Endothelial cell of umbilical vein (primary cell): ENCODE measurements at regions not wholly inside any gene's neighbourhood (a gene's known extent, or its start where the extent isn't known, plus 50 kb on each side); places are given as distances from the start of the nearest gene placed in this dataset.

Experiments used
- BruUV-seq: library from RNA; stranded (reverse); fragments of 400-500 nt; replicated peaks from 2 replicates; lab custom pipeline; 2021; lab: Mats Ljungman, UMichigan
- CTCF ChIA-PET: fragments of 300-600, 350-600 bp; sonication (Branson Sonifier 250); formaldehyde crosslinking; loops from one replicate; lab custom pipeline; 2021; ENCODE audit warnings: antibody characterized with exemption, inconsistent platforms; lab: Charles Lee
- POLR2A ChIA-PET: fragments of 300-600, 350-600 bp; sonication (Branson Sonifier 250); formaldehyde crosslinking; loops from one replicate; lab custom pipeline; 2021; ENCODE audit warnings: antibody characterized with exemption, inconsistent platforms; lab: Charles Lee
- DNase-seq: peaks from one replicate; pipeline ENCODE4 v3.0.0-alpha.2; 2011; ENCODE audit warnings: low read depth, low spot score
- FAIRE-seq: peaks from 2 replicates; lab custom pipeline; 2011; peaks lifted over from hg19 to GRCh38; lab: Jason Lieb, UNC
- H2AFZ ChIP-seq: 2 replicates; pipeline ENCODE4 v1.6.0; 2012; ENCODE audit warnings: low read depth, low read length, control low read depth, inconsistent platforms
- H3K27ac ChIP-seq: 2 replicates; pipeline ENCODE4 v1.5.1; 2011; ENCODE audit warnings: low read depth, mild to moderate bottlenecking, control low read depth, low read length, moderate library complexity; ENCODE audit not compliant: insufficient read depth
- H3K27me3 ChIP-seq, 2 experiments: 2 replicates each; pipeline versions ENCODE4 v1.6.0 to v1.6.1; 2011; ENCODE audit warnings: low read length in 2 of 2, mixed read lengths in 1 of 2; ENCODE audit not compliant: control insufficient read depth in 2 of 2, insufficient read depth in 2 of 2
- H3K36me3 ChIP-seq, 2 experiments: 2 replicates in 1 of 2; 3 replicates in 1 of 2; pipeline ENCODE4 v1.5.1; 2011; ENCODE audit warnings: low read length in 2 of 2, mild to moderate bottlenecking in 1 of 2, moderate library complexity in 1 of 2; ENCODE audit not compliant: control insufficient read depth in 2 of 2, insufficient read depth in 2 of 2; ENCODE audit errors: extremely low read depth in 1 of 2
- H3K4me1 ChIP-seq: 3 replicates; pipeline ENCODE4 v1.5.1; 2011; ENCODE audit warnings: mild to moderate bottlenecking, low read length; ENCODE audit not compliant: control insufficient read depth, insufficient read depth; ENCODE audit errors: extremely low read depth
- H3K4me2 ChIP-seq: 2 replicates; pipeline ENCODE4 v1.6.1; 2011; ENCODE audit warnings: low read length, control low read depth, mixed read lengths; ENCODE audit not compliant: insufficient read depth
- H3K4me3 ChIP-seq, 3 experiments: fragments of 200-600 bp in 1 of 3; sonication (generic), shearing (Covaris generic) in 1 of 3; replicated peaks in 1 of 3; 2 replicates each; pipeline ENCODE4 v1.5.1; 2011 to 2016; ENCODE audit warnings: control low read depth in 3 of 3, low read length in 3 of 3, mild to moderate bottlenecking in 2 of 3, inconsistent platforms in 1 of 3, low read depth in 1 of 3, moderate library complexity in 1 of 3; ENCODE audit not compliant: insufficient read depth in 1 of 3
- H3K79me2 ChIP-seq: 2 replicates; pipeline ENCODE4 v1.6.0; 2012; ENCODE audit warnings: low read length, inconsistent platforms; ENCODE audit not compliant: control insufficient read depth, insufficient read depth
- H3K9ac ChIP-seq: replicated peaks from 2 replicates; pipeline ENCODE3; 2011; ENCODE audit warnings: low read length, control low read depth; ENCODE audit not compliant: insufficient read depth; ENCODE audit errors: extremely low read depth
- H3K9me1 ChIP-seq: replicated peaks from 3 replicates; pipeline ENCODE4 v1.6.0; 2011; ENCODE audit warnings: mild to moderate bottlenecking, low read length; ENCODE audit not compliant: control insufficient read depth, insufficient read depth; ENCODE audit errors: extremely low read depth
- H3K9me3 ChIP-seq: replicated peaks from 2 replicates; pipeline ENCODE4 v1.5.1; 2012; ENCODE audit warnings: low read length, inconsistent platforms; ENCODE audit not compliant: control insufficient read depth, insufficient read depth
- H4K20me1 ChIP-seq: replicated peaks from 2 replicates; pipeline ENCODE3; 2011; ENCODE audit warnings: mild to moderate bottlenecking, low read length; ENCODE audit not compliant: control insufficient read depth, insufficient read depth; ENCODE audit errors: extremely low read depth
- EZH2 ChIP-seq: IDR thresholded peaks from 2 replicates; pipeline ENCODE4 v1.6.1; 2012; ENCODE audit warnings: borderline replicate concordance, low read depth, mild to moderate bottlenecking, moderate library complexity, low read length, inconsistent platforms; ENCODE audit not compliant: severe bottlenecking
- FOS ChIP-seq: IDR thresholded peaks from 2 replicates; pipeline ENCODE4 v1.6.1; 2011; ENCODE audit warnings: mild to moderate bottlenecking, low read length, moderate library complexity, borderline replicate concordance; ENCODE audit not compliant: insufficient read depth
- GATA2 ChIP-seq: IDR thresholded peaks from 2 replicates; pipeline ENCODE4 v1.7.0; 2011; ENCODE audit warnings: low read depth, mild to moderate bottlenecking, moderate library complexity, mixed read lengths, low read length; ENCODE audit not compliant: insufficient read length, insufficient read depth
- JUN ChIP-seq: IDR thresholded peaks from 2 replicates; pipeline ENCODE4 v1.6.1; 2011; ENCODE audit warnings: borderline replicate concordance, low read depth; ENCODE audit not compliant: insufficient read length, insufficient read depth
- MYC ChIP-seq: IDR thresholded peaks from one replicate; pipeline ENCODE4 v1.6.1; 2011; ENCODE audit warnings: mild to moderate bottlenecking, low read depth, low read length
- POLR2A ChIP-seq: IDR thresholded peaks from 2 replicates; pipeline ENCODE4 v1.6.1; 2012; ENCODE audit warnings: low read depth, mild to moderate bottlenecking, control low read depth, low read length
- POLR2AphosphoS5 ChIP-seq: IDR thresholded peaks from 2 replicates; pipeline ENCODE4 v1.6.1; 2012; ENCODE audit warnings: low read depth, mild to moderate bottlenecking, control low read depth, low read length, moderate library complexity; ENCODE audit not compliant: insufficient read depth
- dilution Hi-C: fragments of 300-500 bp; cut with MboI; formaldehyde crosslinking; loops from one replicate; pipeline ENCODE4 v1.15.0; 2019; ENCODE audit warnings: low sequenced_read_pairs; ENCODE audit not compliant: extremely low pct_ligation_motif_present
- intact Hi-C: fragments of 100-400 bp; cut with micrococcal nuclease; formaldehyde crosslinking; loops from one replicate; pipeline ENCODE4 v1.10.0; 2022
- TF ChIP-seq, protein P1 (sequence below), 2 donors: IDR thresholded peaks; 1 replicate in 1 of 2; 2 replicates in 1 of 2; pipeline ENCODE4 v1.5.1; 2011; ENCODE audit warnings: low read length in 2 of 2, mild to moderate bottlenecking in 2 of 2, moderate library complexity in 2 of 2, control low read depth in 1 of 2, inconsistent platforms in 1 of 2, low read depth in 1 of 2; ENCODE audit not compliant: insufficient read depth in 1 of 2; ENCODE audit errors: extremely low read depth in 1 of 2

DNA sequence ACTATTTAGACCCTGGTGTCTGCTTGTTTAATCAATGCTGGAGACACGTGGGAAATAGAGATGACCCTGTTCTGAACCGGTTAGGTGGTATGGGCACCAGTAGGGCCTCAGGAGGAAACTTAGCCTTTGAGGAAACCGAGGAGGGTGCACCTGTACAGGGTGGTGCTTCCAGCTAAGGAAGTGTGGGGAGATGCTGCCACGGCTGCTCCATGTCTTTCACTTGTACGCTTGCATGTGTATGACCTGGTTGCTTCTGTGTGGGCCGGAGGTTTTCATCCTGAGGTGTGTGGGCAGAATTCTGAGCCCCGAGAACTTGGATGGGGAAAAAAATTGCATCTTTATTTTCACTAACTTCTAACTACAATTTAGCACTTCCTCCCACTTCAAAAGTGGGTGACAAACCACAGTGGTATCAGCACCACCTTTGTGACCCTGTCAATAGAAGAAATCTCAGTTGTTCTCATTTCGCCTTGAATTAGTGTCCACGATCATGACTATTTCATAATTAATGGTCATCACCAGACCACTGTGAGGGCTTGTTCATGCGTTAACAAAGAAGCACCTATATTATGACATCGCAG is 99.8 kb upstream of the SPATA31C2 start:
- Histone ChIP-seq H3K4me3 (no peak overlapping the region), H3K9me1 (no peaks in the 10 kb centered on the region), H3K4me1 (no peaks in the 10 kb centered on the region), H3K36me3 (no peaks in the 10 kb centered on the region), H4K20me1 (no peaks in the 10 kb centered on the region), H3K9ac (no peak overlapping the region), H3K27ac (no peak overlapping the region), H3K4me2 (no peak overlapping the region), H3K9me3 (no peaks in the 10 kb centered on the region), H3K79me2 (no peaks in the 10 kb centered on the region), H3K27me3 (no peaks in the 10 kb centered on the region), H2AFZ (no peak overlapping the region)
- DNase-seq (no peak), FAIRE-seq (no peak)
- TF ChIP-seq FOS (no peak), JUN (no peak), POLR2AphosphoS5 (no peak), POLR2A (no peak), MYC (no peak), EZH2 (no peak), GATA2 (no peak)
- TF ChIP-seq, protein P1, sequence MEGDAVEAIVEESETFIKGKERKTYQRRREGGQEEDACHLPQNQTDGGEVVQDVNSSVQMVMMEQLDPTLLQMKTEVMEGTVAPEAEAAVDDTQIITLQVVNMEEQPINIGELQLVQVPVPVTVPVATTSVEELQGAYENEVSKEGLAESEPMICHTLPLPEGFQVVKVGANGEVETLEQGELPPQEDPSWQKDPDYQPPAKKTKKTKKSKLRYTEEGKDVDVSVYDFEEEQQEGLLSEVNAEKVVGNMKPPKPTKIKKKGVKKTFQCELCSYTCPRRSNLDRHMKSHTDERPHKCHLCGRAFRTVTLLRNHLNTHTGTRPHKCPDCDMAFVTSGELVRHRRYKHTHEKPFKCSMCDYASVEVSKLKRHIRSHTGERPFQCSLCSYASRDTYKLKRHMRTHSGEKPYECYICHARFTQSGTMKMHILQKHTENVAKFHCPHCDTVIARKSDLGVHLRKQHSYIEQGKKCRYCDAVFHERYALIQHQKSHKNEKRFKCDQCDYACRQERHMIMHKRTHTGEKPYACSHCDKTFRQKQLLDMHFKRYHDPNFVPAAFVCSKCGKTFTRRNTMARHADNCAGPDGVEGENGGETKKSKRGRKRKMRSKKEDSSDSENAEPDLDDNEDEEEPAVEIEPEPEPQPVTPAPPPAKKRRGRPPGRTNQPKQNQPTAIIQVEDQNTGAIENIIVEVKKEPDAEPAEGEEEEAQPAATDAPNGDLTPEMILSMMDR (IDR thresholded peaks at IDR 0.05; ENCODE audit: extremely low read depth in 1 of 2, insufficient read depth in 1 of 2, low read depth in 1 of 2, low read length in 2 of 2): no peak
- intact Hi-C loops (loop anchor here (10.0 kb wide), 1 partner anchor 57 kb away; no protein-coding TSS in a partner anchor), dilution Hi-C loops (no loop called here)
- ChIA-PET CTCF (no interaction called here), POLR2A (no interaction called here)
- no TSS peak for BruUV-seq
